ENCODE measurements at regions not wholly inside any gene's neighbourhood (a gene's known extent, or its start where the extent isn't known, plus 50 kb on each side); places are given as distances from the start of the nearest gene placed in this dataset.

DNA sequence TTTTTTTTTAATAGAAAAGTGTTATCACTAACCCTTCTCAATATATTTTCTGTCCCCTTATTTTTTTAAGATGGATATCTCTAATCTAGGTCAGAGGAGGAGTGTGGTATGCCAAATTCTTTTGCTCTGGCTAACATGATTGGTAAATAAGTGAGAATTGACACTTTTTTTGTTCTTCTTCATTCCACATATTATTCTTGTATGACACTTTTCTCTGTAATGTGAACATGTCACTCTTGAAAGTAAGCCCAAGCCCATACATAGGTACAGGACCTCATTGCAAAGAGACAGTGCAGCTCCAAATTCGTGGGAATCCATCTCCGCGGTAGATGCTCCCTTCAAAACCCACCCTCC lies 142.5 kb upstream of the TCF21 start:
- no peak overlapping the region for H3K9ac ChIP-seq
- no peaks in the 10 kb centered on the region for H3K79me2 ChIP-seq (ENCODE audit: insufficient read depth, low read depth)
- no peak overlapping the region for H3K4me3 ChIP-seq (IDR thresholded peaks at IDR 0.05; ENCODE audit: insufficient read depth, low read depth, low read length)

DNA sequence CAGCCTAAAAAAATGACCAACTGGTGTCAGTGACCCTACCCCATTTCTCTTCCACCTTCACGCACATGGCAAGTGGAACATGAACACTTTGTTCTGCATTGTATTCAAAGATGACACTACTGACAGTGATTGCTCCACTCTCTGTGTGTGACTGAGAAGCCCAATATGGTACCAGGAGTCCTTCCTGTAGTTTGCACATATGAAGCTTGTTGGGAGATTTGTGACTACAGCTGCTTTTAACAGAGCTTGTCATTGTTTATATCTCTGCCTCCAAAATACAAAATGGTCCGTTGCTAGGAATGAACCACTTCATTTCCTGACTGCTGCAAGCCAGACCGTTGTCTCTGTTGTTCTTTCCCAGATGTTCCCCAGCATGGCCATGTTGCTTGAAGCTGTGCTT lies 140.3 kb upstream of the TCF21 start:
- Histone ChIP-seq H4K20me1 (ENCODE audit: insufficient read depth) (no peaks in the 10 kb centered on the region), H2AFZ (ENCODE audit: low read depth) (no peak overlapping the region), H3K4me2 (no peak overlapping the region), H3K79me2 (ENCODE audit: insufficient read depth, low read depth) (no peaks in the 10 kb centered on the region), H3K27me3 (ENCODE audit: insufficient read depth, low read depth) (no peaks in the 10 kb centered on the region), H3K27ac (no peak overlapping the region), H3K4me3 (IDR thresholded peaks at IDR 0.05; ENCODE audit: insufficient read depth, low read depth, low read length) (no peak overlapping the region), H3K4me1 (ENCODE audit: low read depth, poor library complexity, severe bottlenecking) (no peaks in the 10 kb centered on the region), H3K9ac (no peak overlapping the region), H3K36me3 (ENCODE audit: insufficient read depth) (no peaks in the 10 kb centered on the region)
- TF ChIP-seq CTCF (conservative IDR thresholded peaks at IDR 0.05; ENCODE audit: low read depth, low read length) = no peak

More for the DNA sequence above, 142.5 kb upstream of the TCF21 start:
- H3K4me1 ChIP-seq (ENCODE audit: low read depth, poor library complexity, severe bottlenecking) = no peaks in the 10 kb centered on the region
- no peaks in the 10 kb centered on the region for H3K36me3 ChIP-seq (ENCODE audit: insufficient read depth)
- no peaks in the 10 kb centered on the region for H4K20me1 ChIP-seq (ENCODE audit: insufficient read depth)
- H2AFZ ChIP-seq (ENCODE audit: low read depth) = no peak overlapping the region
- H3K27ac ChIP-seq = no peak overlapping the region
- no peaks in the 10 kb centered on the region for H3K27me3 ChIP-seq (ENCODE audit: insufficient read depth, low read depth)
- H3K4me2 ChIP-seq = no peak overlapping the region
- no peak for TF ChIP-seq CTCF (conservative IDR thresholded peaks at IDR 0.05; ENCODE audit: low read depth, low read length)

DNA sequence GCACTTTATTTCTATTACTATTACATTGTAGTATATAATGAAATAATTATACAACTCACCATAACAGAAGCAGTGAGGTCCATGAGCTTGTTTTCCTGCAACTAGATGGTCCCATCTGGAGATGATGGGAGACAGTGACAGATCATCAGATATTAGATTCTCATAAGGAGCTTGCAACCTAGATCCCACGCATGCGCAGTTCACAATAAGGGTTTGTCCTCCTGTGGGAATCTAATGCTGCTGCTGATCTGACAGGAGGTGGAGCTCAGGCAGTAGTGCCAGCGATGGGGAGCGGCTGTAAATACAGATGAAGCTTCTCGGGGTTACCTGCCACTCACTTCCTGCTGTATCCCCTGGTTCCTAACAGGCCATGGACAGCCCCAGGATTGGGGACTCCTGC lies 139.5 kb upstream of the TCF21 start:
- H3K27me3 ChIP-seq (ENCODE audit: insufficient read depth, low read depth) = no peaks in the 10 kb centered on the region
- H3K4me1 ChIP-seq (ENCODE audit: low read depth, poor library complexity, severe bottlenecking) = no peaks in the 10 kb centered on the region
- TF ChIP-seq CTCF (conservative IDR thresholded peaks at IDR 0.05; ENCODE audit: low read depth, low read length) = no peak
- no peaks in the 10 kb centered on the region for H3K79me2 ChIP-seq (ENCODE audit: insufficient read depth, low read depth)
- H4K20me1 ChIP-seq (ENCODE audit: insufficient read depth) = no peaks in the 10 kb centered on the region
- no peak overlapping the region for H3K4me2 ChIP-seq
- H3K4me3 ChIP-seq (IDR thresholded peaks at IDR 0.05; ENCODE audit: insufficient read depth, low read depth, low read length) = no peak overlapping the region
- no peaks in the 10 kb centered on the region for H3K36me3 ChIP-seq (ENCODE audit: insufficient read depth)
- H3K9ac ChIP-seq = no peak overlapping the region
- H3K27ac ChIP-seq = no peak overlapping the region
- H2AFZ ChIP-seq (ENCODE audit: low read depth) = no peak overlapping the region

DNA sequence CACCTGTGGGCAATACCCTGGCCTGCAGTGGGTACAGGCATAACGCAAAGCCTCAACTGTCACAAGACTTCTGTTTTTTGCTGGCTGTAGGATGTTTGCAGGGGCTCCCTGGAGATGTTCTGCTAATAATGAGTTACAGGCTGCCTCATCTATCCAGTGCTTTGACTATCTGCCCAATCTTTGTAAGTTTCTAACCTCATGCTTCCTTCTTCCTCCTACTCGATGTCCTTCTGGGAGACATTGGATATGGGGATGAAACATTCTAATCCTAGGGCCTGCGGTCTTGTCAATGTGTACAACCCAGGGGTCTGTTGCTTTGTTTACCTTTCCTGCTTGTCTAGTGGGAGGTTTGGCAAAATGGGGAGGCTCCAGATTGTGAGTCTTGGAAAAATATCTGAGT lies 136.8 kb upstream of the TCF21 start:
- Histone ChIP-seq H3K4me2 (no peak overlapping the region), H2AFZ (ENCODE audit: low read depth) (no peak overlapping the region), H3K36me3 (ENCODE audit: insufficient read depth) (no peaks in the 10 kb centered on the region), H3K4me3 (IDR thresholded peaks at IDR 0.05; ENCODE audit: insufficient read depth, low read depth, low read length) (no peak overlapping the region), H3K79me2 (ENCODE audit: insufficient read depth, low read depth) (no peaks in the 10 kb centered on the region), H3K9ac (no peak overlapping the region), H4K20me1 (ENCODE audit: insufficient read depth) (no peaks in the 10 kb centered on the region), H3K27ac (no peak overlapping the region), H3K4me1 (ENCODE audit: low read depth, poor library complexity, severe bottlenecking) (no peaks in the 10 kb centered on the region), H3K27me3 (ENCODE audit: insufficient read depth, low read depth) (no peaks in the 10 kb centered on the region)
- no peak for TF ChIP-seq CTCF (conservative IDR thresholded peaks at IDR 0.05; ENCODE audit: low read depth, low read length)

GRCh38 chr6:133753756-133754155 lies 135.2 kb upstream of the TCF21 start:
- Histone ChIP-seq H4K20me1 (ENCODE audit: insufficient read depth) (no peaks in the 10 kb centered on the region), H2AFZ (ENCODE audit: low read depth) (no peak overlapping the region), H3K27me3 (ENCODE audit: insufficient read depth, low read depth) (no peaks in the 10 kb centered on the region), H3K4me2 (no peak overlapping the region), H3K79me2 (ENCODE audit: insufficient read depth, low read depth) (no peaks in the 10 kb centered on the region), H3K4me3 (IDR thresholded peaks at IDR 0.05; ENCODE audit: insufficient read depth, low read depth, low read length) (no peak overlapping the region), H3K27ac (no peak overlapping the region), H3K36me3 (ENCODE audit: insufficient read depth) (no peaks in the 10 kb centered on the region), H3K4me1 (ENCODE audit: low read depth, poor library complexity, severe bottlenecking) (no peaks in the 10 kb centered on the region), H3K9ac (no peak overlapping the region)
- no peak for TF ChIP-seq CTCF (conservative IDR thresholded peaks at IDR 0.05; ENCODE audit: low read depth, low read length)
